AG08396 (cell line): ENCODE measurements at regions not wholly inside any gene's neighbourhood (a gene's known extent, or its start where the extent isn't known, plus 50 kb on each side); places are given as distances from the start of the nearest gene placed in this dataset.

Experiments
- DNase-seq: peaks from one replicate; pipeline ENCODE4 v3.0.0; 2012; ENCODE audit warnings: low spot score, mixed read lengths

DNA sequence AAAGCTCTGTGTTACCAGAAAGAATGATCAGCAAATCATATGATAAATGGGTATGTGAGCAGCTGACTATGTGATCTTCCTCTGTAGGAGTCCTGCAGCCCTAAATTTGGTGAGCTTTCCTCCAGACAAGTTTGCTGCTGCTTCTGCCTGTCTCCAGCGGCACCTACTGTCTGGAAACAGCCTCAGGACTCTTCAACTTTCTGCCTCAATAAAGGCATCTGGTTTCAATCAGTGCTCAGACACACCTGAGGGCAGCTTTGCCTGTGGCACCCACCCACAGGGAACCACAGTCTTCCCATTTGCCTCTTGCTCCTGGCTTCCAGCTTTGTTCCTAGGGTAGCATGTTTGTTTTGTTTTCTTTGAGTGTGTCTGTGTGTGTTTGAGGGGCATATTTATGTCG, 727.9 kb upstream of the MAN1A1 start:
- DNase-seq, result no peak

DNA sequence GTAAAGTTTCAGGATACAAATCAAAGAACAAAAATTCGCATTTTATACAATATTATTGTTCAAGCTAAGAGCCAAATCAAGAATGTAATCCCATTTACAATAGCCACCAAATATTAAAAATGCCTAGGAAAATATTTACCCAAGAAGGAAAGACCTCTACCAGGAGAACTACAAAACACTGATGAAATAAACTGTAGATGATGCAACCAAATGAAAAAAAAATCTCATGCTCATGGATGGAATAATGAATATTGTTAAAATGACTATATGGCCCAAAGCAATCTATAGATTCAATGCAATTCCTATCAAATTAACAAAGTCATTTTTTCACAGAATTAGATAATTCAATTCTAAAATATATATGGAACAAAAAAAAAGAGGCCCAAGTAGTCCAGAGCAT, 708.8 kb upstream of the MAN1A1 start:
- no peak for DNase-seq

DNA sequence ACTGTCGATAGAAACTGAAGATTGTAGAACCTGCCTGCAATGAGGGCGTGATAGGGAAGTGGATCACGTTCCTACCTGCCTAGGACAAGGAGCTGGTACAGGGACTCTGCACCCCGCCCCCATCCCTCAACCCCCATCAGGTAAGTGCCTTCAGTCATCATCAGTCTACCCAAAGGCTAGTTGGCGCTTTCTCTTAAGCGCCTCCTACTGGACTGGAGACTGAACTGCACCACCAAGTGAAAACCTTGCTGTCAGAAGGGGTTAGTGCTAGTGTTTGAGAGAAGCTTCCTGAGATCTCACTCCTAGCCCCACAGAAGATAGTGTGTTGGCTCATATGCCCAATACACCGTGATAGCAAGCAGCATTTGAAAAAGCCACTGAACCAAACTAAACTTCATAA, 706.5 kb upstream of the MAN1A1 start:
- no peak for DNase-seq

DNA sequence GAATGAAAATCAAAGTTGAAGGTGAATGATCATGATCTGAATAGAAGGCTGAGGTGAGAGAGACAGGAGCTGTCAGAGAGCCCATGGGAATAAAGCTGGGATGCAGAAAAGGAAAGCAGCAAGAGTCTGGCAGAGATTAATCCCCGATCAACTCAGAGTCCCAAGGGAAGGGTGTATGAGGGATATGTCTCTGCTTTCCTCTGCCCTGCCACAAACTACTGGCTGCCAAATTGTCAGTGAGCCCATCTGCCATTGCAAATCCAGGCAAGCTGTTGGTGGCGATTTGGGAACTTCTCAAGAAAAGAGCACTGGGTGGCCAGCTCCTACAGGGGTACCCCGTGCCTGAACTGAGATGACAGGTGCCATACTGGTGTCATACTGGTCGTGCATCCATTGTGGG, 705.5 kb upstream of the MAN1A1 start:
- DNase-seq, result no peak

DNA sequence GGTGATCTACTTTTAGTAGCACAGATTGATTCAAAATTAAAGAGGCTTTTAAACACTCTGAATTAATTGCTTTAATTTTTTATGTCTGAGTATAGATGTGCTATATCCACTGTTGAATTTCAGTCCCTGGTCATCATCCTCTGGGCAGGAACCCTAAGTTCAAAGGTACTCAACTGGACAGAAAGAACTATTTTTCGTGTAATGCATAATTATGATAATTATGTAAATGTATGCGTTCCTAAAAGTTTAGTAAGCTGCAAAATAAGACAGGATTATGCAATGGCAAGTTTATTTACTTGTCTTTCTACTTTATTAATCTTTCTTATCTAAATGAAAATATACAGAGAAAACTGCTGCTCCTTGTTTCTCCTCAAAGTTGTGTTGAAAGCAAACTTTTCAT, 690.1 kb upstream of the MAN1A1 start:
- no peak for DNase-seq

DNA sequence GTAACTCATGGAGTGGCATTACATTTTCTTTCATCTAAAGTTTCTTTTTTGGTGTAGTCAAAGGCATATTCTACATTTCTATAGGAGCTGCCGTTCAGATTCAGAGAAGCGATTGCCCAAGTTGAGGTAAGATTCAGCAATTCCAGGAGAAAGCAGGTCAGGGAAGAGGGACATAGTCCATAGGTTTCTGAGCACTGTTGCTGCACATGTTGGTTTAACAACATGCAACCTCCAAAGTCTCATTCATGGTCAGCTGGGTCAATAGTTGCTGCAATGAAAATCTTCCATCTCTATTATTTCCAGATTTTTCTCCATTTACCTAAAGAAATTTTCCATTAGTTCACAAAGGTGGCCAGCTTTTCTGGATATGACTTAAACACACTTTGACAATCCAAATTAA, 682.3 kb upstream of the MAN1A1 start:
- no peak for DNase-seq

DNA sequence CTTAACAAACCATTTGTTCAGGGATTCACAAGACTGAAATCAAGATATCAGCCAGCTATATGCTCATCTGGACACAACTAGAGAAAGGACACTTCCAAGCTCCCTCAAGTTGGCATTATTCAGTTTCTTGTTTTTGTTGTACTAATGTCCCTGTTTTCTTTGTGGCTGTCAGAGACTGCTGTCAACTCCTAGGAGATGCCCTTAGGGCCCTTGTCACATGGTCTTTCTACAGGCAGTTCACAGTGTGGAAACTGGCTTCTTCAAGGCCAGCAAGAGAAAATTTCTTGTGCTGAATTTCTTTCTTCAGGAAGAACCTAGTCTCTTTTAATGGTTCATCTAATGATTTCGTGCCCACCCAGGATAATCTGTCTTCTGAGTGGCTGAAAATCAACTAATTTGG, 677.2 kb upstream of the MAN1A1 start:
- no peak for DNase-seq

DNA sequence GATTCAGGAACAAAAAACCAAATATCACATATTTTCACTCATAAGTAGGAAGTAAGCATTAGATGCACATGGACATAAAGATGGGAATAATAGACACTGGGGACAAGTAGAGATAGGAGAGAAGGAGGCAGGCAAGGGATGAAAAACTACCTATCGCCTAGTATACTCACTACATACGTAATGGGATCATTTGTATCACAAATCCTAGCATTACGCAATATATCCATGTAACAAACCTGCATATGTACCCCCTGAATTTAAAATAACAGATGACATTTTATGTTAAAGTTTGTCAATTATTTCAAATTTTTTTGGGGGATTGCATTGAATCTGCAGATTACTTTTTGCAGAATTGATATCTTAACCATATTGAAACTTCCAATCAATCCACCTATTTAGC, 660.5 kb upstream of the MAN1A1 start:
- no peak for DNase-seq

DNA sequence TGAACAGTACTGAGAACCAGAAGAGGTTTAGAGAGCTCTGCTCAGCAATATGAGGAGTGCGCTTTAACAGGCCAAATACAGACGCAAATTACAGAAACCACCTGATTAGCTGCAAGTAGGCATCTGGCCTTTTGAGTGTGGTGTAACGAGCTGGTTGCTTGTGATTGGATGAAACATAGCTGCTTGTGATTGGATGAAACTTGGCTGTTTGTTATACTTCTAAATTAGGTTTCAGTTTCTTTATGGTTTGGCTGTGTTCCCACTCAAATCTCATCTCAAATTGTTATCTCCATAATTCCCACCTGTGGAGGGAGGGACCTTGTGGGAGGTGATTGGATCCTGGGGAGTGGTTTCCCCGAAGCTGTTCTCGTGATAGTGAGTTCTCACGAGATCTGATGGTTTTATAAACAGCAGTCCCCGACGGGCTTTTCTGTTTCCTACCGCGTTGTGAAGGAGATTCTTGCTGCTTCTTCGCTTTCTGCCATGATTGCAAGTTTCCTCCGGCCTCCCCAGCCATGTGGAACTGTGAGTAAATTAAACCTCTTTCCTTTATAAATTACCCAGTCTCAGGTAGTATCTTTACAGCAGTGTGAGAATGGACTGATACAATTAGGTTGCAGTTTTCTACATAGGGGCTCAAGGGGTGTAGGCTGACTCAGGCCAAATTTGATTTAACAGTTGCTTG, 655.9 kb upstream of the MAN1A1 start:
- no peak for DNase-seq

DNA sequence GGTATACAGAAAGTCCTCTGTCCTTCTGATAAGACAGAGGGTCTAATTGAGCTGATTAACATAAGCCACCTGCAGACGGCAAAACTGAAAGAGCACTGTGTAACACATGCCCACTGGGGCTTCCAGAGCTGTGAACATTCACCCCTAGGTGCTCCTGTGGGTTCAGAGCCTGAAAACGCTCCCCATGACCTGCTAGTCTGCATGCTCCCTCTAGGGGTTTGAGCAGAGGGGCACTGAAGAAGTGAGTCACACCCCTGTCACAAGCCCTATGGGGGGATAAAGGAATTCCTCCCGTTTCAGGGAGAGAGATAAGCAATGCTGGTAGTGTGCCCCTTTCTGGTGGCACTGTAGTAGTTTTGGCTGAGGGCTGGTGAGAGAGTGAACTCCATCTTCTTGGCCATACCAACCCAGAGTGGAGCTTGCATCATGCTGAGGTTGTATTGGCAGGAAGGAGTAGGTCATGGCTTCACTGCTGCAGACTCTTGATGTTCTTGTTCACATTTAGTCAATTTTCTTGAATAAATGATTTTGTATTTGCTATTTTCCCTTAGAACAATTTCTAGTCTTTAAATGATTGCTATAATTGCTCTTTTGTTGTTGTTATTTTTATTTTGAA, 637.5 kb upstream of the MAN1A1 start:
- DNase-seq, result no peak

DNA sequence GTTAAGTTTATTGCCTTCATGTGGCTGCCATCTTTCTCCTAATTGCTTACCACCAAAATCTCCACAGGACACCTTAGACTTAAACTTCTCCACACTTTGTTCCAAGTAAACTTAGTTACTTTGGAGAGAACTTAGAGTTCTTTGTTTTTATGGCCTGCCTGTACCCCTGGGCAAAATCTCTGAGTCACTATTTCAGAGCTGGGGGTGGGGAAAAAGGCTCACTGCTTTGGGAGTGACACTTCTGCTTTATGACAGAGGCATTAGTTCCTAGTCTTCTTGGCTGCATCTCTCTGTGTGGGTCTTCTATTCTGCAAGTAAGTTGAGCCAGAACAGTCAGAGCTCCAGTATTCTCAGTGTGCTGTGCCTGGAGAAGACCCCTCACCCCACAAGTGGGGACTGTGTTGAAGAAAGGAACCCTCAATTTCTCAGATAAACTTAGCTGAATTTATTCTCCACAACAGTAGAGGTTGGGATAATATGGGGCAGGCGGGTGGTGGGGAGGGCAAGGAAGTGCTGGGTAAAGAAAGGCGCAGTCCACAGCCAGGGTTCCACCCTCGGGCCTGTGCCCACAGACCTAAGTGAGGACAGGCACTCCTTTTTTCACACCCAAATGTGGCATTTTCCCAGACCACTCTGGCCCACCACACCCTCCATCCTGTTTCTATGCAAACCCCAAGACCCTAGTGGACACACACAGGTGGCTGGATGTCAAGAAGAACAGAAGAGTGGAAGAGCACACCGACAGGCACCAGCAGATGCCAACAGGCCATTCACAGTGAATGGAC, 636.6 kb upstream of the MAN1A1 start:
- no peak for DNase-seq

DNA sequence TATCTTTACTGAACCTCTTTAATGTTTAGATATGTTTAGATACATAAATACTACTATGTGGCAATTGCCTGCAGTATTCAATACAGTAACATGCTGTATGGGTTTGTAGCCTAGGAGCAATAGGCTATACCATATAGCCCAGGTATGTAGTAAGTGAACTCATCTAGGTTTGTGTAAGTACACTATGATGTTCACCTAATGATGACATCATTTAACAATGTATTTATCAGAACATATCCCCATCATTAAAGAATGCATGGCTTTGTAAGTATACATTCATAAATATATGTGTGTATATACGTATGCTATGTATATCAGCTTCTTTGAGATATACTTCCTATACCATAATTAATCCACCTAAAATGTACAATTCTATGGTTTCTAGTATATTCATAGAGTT, 631.2 kb upstream of the MAN1A1 start:
- DNase-seq, result no peak

DNA sequence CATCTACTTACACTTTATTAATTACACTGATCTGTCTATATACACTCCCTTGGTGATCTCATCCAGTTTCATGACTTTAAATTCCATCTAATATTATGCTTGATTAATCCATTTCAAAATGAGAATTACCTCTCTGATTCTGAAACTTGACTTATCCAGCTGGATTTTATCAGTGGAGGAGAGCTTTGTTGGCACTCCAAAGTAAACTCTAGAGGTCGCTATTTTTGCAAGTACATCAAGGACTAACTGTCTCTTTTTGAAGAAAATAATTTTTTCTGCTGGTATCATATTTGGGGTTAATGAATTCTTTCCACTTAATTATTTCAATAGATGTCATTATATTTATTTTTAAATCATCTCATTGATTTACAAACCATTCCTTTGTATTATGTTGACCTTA, 630.3 kb upstream of the MAN1A1 start:
- no peak for DNase-seq

DNA sequence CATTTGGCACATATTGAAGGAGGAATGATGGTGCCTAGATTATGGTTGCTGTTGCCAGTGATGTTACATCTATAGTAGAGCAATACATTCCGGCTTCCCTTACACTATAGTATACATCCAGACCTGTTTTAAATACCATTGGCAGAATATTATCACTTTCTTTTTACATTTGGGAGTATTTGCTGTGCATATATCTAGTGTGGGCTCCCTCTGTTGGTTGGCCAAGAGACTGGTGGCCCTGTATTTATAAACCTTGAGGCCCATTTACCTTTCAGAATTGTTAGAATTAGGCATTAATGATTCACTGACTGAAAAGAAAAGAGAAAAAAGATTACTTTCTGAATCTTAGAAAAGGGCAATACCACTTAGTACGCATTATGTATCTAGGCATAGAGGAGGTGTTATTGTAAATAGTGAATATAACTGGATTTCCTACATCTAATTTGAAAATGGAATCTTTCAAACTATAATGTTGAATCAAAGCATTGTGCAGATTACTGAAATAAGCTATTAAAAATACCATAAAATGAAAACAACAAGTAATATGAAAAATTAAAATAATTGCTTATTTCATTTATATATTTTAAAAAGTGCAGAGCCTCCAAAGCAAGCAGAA, 628.8 kb upstream of the MAN1A1 start:
- no peak for DNase-seq

DNA sequence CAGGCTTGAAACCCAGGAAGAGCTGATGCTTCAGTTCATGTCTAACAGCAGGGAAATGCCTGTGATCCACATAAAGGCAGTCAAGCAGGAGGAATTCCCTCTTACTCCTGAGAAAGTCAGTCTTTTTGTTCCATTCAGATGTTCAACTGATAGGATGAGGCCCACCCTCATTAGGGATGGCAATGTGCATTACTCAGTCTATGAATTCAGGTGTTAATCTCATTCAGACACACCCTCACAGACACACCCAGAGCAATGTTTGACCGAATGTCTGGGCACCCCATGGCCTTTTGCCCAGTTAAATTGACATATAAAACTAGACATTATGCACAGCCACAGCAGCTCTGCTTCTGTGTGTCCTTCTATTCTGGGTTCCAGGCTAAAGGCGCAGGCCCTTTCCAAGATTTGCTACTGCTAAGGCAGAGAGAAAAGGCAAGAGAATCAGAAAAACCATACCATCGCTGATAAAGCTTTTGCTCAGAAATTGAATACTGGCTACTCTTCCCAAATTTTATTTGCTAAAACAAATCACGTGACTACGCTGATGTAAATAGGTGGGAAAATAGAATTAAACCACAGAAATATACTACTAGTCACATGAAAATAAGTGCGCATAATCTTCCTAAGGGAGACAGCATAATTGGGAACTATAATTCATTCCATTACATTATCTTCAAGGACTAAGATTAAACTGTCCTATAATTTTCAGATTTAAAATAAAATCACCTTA, 625.0 kb upstream of the MAN1A1 start:
- no peak for DNase-seq

DNA sequence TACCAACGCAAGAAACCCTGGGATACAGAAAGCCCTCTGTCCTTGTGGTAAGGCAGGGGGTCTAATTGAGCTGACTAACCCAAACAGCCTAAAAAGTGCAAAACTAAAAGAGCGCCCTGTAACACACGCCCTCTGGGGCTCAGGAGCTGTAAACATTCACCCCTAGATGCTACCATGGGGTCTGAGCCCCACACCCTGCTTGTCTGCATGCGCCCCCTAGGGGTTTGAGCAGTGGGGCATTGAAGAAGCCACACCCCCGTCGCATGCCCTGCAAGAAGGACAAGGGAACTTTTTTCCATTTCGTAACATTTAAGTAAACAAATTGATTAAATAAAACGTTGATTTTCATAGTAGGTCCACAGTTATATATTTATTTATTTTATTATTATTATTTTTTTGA, 616.9 kb upstream of the MAN1A1 start:
- DNase-seq, result no peak

DNA sequence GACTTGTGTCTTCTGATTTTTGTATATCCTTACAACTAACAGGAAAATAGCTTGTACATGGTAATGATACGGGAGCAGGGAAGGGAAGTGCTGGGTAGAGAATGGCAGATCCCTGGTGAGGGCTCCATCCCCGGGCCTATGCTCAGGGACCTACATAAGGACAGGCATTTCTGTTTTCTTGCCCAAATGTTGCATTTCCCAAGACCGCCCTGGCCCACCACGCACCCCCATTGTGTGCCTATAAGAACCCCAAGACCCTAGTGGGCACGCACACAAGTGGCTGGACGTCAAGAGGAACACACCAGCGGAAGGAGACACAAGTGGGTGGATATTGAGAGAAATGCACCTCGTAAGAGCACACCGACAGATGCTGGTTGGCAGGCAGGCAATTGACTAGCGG, 616.3 kb upstream of the MAN1A1 start:
- no peak for DNase-seq

DNA sequence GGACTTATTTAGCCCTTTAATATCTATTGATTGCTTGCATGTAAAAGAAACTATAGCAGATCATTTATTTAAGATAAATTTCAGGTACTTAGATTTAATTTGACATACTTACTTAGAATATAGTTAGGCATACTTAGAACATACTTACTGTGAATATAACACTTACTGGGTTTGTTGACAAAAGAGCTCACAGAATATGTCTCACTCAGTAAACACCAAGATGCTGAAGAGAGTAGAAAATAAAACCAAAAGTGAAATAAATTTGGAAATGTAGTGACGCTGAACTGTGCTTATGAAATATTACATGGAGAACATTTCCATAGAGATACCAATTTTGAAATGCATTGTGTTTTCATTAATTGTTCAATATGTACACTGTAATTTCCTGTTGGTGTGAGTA, 615.4 kb upstream of the MAN1A1 start:
- no peak for DNase-seq

DNA sequence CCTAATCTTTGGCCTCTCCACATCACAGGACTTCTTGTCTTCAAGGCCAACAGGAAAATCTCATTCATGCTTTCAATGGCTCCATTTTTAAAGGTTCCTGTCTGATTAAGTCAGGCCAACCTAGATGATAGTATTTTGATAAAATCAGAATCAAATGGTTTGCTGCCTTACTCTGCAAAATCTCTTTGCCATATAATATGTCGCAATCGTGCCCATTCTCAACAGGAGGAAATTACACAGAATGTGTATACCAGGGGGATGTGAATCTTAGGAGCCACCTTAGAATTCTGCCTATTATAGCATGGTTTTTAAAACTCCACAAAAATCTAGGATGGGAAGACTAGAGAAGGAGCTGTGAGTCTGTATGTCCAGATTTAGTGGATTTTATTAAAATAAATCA, 612.9 kb upstream of the MAN1A1 start:
- DNase-seq, result no peak

DNA sequence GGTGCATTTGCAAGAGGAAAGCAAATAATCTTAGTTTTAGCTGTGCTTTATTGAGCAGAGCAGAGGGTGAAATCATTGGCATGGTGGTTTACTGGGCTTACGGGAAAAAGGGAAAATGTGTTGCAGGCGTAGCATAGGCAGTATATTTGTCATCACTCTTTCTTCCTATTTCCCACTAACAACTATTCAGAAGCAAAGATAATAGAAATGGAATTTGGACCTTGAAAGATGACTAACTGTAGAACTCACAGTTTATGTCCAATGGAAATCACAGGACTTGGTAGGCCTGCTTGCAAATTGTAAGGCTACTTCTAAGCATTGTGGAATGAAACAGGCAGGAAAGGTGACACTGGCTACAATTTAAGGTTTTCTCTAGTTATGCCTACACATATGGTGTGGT, 611.9 kb upstream of the MAN1A1 start:
- no peak for DNase-seq

DNA sequence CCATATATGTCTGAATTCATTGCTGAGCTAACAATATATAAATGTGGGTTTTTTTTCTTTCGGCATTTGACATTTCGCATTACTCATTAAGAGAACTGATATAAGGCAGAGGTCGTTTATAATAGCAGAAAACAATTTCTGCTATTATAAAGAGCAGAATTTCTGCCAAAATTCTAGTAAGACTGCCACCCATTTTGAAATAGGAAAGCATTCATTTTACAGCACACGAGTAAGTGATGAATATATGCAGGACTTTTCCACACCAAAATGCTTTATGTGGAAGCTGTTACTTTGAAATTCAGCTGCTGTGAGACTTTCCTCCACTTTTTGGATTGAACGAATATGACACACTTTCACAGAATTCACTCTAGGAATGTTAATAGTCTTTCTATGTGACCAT, 610.9 kb upstream of the MAN1A1 start:
- no peak for DNase-seq

DNA sequence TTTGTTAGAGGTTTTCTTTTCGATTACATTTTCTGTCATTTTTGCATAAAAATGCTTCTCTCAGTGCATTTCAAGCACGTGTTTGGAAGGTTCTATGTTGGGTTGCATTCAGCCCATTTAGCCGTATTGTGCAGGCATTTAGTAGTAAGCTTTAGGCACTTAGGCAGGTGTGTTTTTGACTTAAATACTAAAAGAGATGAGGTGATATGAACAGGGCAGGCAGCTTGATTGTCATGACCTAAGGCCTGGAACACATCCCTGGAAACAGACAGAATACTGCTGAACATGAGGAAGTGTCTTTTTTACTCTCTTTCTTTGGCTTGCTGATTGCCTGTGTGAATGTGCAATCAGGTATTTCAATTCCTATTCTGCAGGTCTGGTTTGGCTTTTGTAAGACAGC, 610.5 kb upstream of the MAN1A1 start:
- no peak for DNase-seq
